Gastroesophageal sphincter (tissue), 4 donors: ENCODE measurements at regions not wholly inside any gene's neighbourhood (a gene's known extent, or its start where the extent isn't known, plus 50 kb on each side); places are given as distances from the start of the nearest gene placed in this dataset.

ENCODE experiments used
- ATAC-seq: fragments of 150-250 bp; one replicate; pipeline ENCODE4 v1.9.1; 2016; ENCODE audit warnings: mild to moderate bottlenecking, moderate library complexity
- H3K27ac ChIP-seq, 4 donors: fragments of 200-600 bp; sonication (generic) in 3 of 4; 1 replicate in 3 of 4; 2 replicates in 1 of 4; pipeline ENCODE4 v1.5.1; 2016 to 2019
- H3K27me3 ChIP-seq: fragments of 200-600 bp; sonication (generic); one replicate; pipeline ENCODE4 v1.5.1; 2019
- H3K36me3 ChIP-seq, 2 donors: fragments of 200-600 bp; sonication (generic); one replicate each; pipeline ENCODE4 v1.5.1; 2019; ENCODE audit warnings: control low read depth in 1 of 2
- H3K4me1 ChIP-seq, 3 donors: fragments of 200-600 bp; sonication (generic); 1 replicate in 2 of 3; 2 replicates in 1 of 3; pipeline ENCODE4 v1.5.1; 2016 to 2019; ENCODE audit warnings: control low read depth in 2 of 3
- H3K4me3 ChIP-seq, 2 donors: fragments of 200-600 bp; sonication (generic); one replicate each; pipeline ENCODE4 v1.5.1; 2019; ENCODE audit warnings: mild to moderate bottlenecking in 1 of 2, moderate library complexity in 1 of 2
- H3K9me3 ChIP-seq, 3 donors: fragments of 200-600 bp; sonication (generic); one replicate each; pipeline ENCODE4 v1.5.1; 2017 to 2019; ENCODE audit warnings: control low read depth in 2 of 3
- CTCF ChIP-seq, 4 experiments: fragments of 200-600 bp in 2 of 4; fragments of 450-650 bp in 2 of 4; sonication (generic) in 1 of 4; IDR thresholded peaks; one replicate each; pipeline ENCODE4 v1.5.1; 2017 to 2019; ENCODE audit warnings: antibody characterized with exemption in 4 of 4, mild to moderate bottlenecking in 2 of 4, moderate library complexity in 2 of 4
- EP300 ChIP-seq: sonication (generic); formaldehyde crosslinking; IDR thresholded peaks from one replicate; pipeline ENCODE4 v1.6.1; 2017; ENCODE audit warnings: antibody characterized with exemption, mild to moderate bottlenecking
- POLR2A ChIP-seq, 2 donors: fragments of 450-650 bp; IDR thresholded peaks; one replicate each; pipeline ENCODE4 v1.6.1; 2017; ENCODE audit warnings: antibody characterized with exemption in 2 of 2, mild to moderate bottlenecking in 2 of 2, moderate library complexity in 1 of 2
- POLR2AphosphoS5 ChIP-seq: sonication (generic); formaldehyde crosslinking; IDR thresholded peaks from one replicate; pipeline ENCODE4 v1.6.1; 2017; ENCODE audit warnings: antibody characterized with exemption
- WGBS, 2 donors: methylation state at CpG; one replicate each; pipeline ENCODE4 v1.1.5; 2018; ENCODE audit warnings: low coverage in 1 of 2; 5-methylcytosine and 5-hydroxymethylcytosine counted together

- no peak for ATAC-seq
- Histone ChIP-seq H3K27me3 (no peaks in the 10 kb centered on the region), H3K4me1 (peaks cover under 1 to 7% (median 4%) of the 10 kb centered on the region in 3 donors)
These were observed 184.7 kb upstream of the PREP start for GRCh38 chr6:105587349-105588122.

GRCh38 chr6:105578179-105578707 is 175.4 kb upstream of the PREP start:
- no peaks in the 10 kb centered on the region for H3K27me3 ChIP-seq
- no peak overlapping the region for H3K4me3 ChIP-seq
- H3K9me3 ChIP-seq: no peaks in the 10 kb centered on the region
- TF ChIP-seq EP300 (no peak), CTCF (IDR thresholded peaks at IDR 0.05) (no peak), POLR2A (IDR thresholded peaks at IDR 0.05) (no peak), POLR2AphosphoS5 (no peak)
- no peaks in the 10 kb centered on the region for H3K4me1 ChIP-seq
- no peaks in the 10 kb centered on the region for H3K36me3 ChIP-seq
- ATAC-seq: no peak
- WGBS, 2 donors: 33 to 73% methylated on average over 1 of the region's 1 CpG
- no peak overlapping the region for H3K27ac ChIP-seq

More at GRCh38 chr6:105587349-105588122, 184.7 kb upstream of the PREP start:
- Histone ChIP-seq H3K9me3 (no peaks in the 10 kb centered on the region), H3K36me3 (no peaks in the 10 kb centered on the region), H3K27ac (no peak overlapping the region), H3K4me3 (no peak overlapping the region)
- TF ChIP-seq CTCF (IDR thresholded peaks at IDR 0.05) (no peak), POLR2A (IDR thresholded peaks at IDR 0.05) (no peak), POLR2AphosphoS5 (no peak), EP300 (no peak)
- WGBS, 2 donors: 93 to 98% methylated on average over 13 to 21 of the region's 23 CpGs

GRCh38 chr6:105573556-105573955 is 170.7 kb upstream of the PREP start:
- ATAC-seq: no peak
- WGBS, 2 donors: 15 to 54% methylated on average over 2 of the region's 2 CpGs
- H3K27ac ChIP-seq: no peak overlapping the region
- no peak overlapping the region for H3K4me3 ChIP-seq
- H3K27me3 ChIP-seq: no peaks in the 10 kb centered on the region
- no peaks in the 10 kb centered on the region for H3K4me1 ChIP-seq
- TF ChIP-seq POLR2AphosphoS5 (no peak), EP300 (no peak), POLR2A (IDR thresholded peaks at IDR 0.05) (no peak), CTCF (IDR thresholded peaks at IDR 0.05) (no peak)
- no peaks in the 10 kb centered on the region for H3K36me3 ChIP-seq
- H3K9me3 ChIP-seq: no peaks in the 10 kb centered on the region

GRCh38 chr6:105573138-105573537 is 170.3 kb upstream of the PREP start:
- no peak overlapping the region for H3K4me3 ChIP-seq
- no peak overlapping the region for H3K27ac ChIP-seq
- no peak for ATAC-seq
- H3K4me1 ChIP-seq: no peaks in the 10 kb centered on the region
- no peaks in the 10 kb centered on the region for H3K9me3 ChIP-seq
- WGBS, 2 donors: 65 to 78% methylated on average over 2 of the region's 2 CpGs
- no peak for TF ChIP-seq POLR2AphosphoS5
- TF ChIP-seq POLR2A (IDR thresholded peaks at IDR 0.05): no peak
- no peaks in the 10 kb centered on the region for H3K36me3 ChIP-seq
- H3K27me3 ChIP-seq: no peaks in the 10 kb centered on the region

- H3K9me3 ChIP-seq: no peaks in the 10 kb centered on the region
- ATAC-seq: no peak
- H3K27me3 ChIP-seq: no peaks in the 10 kb centered on the region
- H3K4me1 ChIP-seq: no peaks in the 10 kb centered on the region
- no peaks in the 10 kb centered on the region for H3K36me3 ChIP-seq
- H3K27ac ChIP-seq: no peak overlapping the region
- no peak overlapping the region for H3K4me3 ChIP-seq
- 96% methylated on average over 3 of the region's 3 CpGs for WGBS, 2 donors
- TF ChIP-seq POLR2A (IDR thresholded peaks at IDR 0.05): no peak
These were observed 167.5 kb upstream of the PREP start for GRCh38 chr6:105570416-105570815.

- H3K27ac ChIP-seq: no peak overlapping the region
- TF ChIP-seq EP300 (no peak), CTCF (IDR thresholded peaks at IDR 0.05) (no peak), POLR2AphosphoS5 (no peak), POLR2A (IDR thresholded peaks at IDR 0.05) (no peak)
These were observed 166.8 kb upstream of the PREP start for GRCh38 chr6:105569706-105570105.

More at GRCh38 chr6:105569706-105570105, 166.8 kb upstream of the PREP start:
- 49 to 86% methylated on average over 1 to 2 of the region's 2 CpGs for WGBS, 2 donors
- no peak overlapping the region for H3K4me3 ChIP-seq
- no peak for ATAC-seq
- no peaks in the 10 kb centered on the region for H3K4me1 ChIP-seq
- no peaks in the 10 kb centered on the region for H3K27me3 ChIP-seq
- H3K36me3 ChIP-seq: no peaks in the 10 kb centered on the region
- no peaks in the 10 kb centered on the region for H3K9me3 ChIP-seq
